ENCODE measurements at regions not wholly inside any gene's neighbourhood (a gene's known extent, or its start where the extent isn't known, plus 50 kb on each side); places are given as distances from the start of the nearest gene placed in this dataset.

DNA sequence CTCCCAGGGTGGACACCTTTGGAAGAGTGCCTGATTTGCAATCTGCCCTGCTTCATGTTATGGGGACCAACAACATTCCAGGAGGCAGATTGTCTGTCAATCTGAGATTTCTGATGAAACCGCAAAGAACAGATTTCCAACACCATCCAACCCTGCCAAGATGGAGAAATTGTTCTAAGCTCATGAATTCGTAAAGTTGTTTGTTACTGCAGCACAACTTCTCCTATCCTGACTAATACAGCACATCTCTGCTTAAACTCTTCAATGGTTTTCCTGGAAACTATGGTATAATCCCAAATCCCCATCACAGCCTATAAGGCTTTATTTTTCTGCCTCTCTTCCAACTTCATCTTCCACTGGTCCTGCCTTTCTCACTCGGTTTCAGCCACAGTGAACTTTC lies 210.3 kb upstream of the TSHZ3 start:
- TF ChIP-seq, protein P1, sequence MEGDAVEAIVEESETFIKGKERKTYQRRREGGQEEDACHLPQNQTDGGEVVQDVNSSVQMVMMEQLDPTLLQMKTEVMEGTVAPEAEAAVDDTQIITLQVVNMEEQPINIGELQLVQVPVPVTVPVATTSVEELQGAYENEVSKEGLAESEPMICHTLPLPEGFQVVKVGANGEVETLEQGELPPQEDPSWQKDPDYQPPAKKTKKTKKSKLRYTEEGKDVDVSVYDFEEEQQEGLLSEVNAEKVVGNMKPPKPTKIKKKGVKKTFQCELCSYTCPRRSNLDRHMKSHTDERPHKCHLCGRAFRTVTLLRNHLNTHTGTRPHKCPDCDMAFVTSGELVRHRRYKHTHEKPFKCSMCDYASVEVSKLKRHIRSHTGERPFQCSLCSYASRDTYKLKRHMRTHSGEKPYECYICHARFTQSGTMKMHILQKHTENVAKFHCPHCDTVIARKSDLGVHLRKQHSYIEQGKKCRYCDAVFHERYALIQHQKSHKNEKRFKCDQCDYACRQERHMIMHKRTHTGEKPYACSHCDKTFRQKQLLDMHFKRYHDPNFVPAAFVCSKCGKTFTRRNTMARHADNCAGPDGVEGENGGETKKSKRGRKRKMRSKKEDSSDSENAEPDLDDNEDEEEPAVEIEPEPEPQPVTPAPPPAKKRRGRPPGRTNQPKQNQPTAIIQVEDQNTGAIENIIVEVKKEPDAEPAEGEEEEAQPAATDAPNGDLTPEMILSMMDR (IDR thresholded peaks at IDR 0.05; ENCODE audit: low read depth, low read length, missing control alignments): no peak
- no peak for DNase-seq (ENCODE audit: low read depth)
- no peak overlapping the region for H3K4me3 ChIP-seq (ENCODE audit: low read depth, low read length)

DNA sequence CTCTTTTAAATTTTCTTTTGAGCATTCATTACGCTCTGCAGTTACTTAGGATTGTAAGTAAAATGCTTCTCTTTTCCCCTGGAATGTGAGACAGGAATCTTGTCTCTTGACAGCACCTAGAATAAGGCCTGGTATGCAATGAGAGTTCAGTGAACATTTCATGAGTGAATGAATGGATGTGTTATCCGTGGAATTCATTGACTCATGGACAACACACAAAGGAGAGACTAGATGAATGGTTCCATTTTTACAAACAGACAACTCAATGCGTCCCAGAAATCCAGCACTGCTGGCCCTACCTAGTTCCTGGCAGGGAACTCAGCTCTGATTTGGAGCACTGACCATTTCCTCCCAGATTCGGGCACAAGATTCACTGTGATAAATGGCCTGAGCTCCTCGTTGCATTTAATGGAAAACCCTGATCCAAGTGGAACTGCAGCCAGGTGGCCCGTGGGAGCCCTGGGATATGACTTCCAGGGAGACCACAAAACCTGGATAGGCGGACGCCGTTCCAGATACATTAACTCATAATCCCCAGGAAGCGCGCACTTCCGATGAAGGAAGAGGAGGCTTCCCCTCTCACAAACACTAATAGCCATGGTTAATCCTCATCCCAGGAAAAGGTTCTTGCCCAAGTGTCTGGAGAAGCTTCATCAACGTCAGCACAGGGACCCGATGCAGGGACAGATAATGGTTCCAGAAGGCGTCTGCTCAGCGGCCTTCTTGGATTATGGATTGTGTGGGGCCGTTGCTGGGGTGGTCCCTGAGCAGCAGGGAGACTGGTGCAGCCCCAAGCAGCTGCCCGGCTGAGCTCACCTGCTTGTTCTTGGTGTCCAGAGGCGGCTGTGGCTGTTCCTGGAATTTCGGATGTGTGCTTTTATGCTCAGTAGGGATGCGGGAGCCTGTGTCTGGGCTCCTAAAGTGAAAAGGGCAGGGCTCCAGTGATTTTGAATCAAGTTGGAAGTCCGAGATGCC lies 211.1 kb upstream of the TSHZ3 start:
- no peak overlapping the region for H3K4me3 ChIP-seq (ENCODE audit: low read depth, low read length)
- TF ChIP-seq, protein P1 (IDR thresholded peaks at IDR 0.05; ENCODE audit: low read depth, low read length, missing control alignments): no peak
- DNase-seq (ENCODE audit: low read depth): no peak

DNA sequence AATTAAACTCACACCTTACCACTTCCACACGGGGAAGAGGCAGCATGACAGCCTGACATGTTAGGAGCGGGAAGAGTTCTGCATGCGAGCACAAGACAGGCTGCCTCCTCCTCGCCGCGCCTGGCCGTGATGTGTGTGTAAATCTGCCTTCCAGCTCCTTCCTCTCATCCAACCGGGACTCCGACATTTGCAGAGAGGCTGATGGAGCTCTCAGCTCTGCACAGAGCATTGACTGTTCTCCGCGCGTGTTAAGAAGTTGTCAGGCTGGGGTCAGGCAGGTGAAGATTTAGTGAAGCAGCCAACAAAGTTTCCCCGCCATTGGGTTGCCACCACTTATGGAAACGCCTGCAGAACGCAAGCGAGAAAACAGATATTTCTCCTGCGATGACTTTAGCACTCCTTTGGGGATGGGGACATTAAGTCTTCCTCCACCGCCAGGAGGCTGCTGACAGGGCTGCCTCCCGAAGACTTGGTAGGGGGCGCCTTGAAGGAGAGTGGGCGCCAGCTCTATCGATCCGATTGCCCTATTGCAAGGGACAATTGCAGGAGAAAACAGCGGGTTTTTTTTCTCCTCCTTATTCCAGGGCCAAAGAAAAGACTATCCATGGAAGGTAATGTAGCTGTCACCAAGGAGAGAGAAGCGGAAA lies 213.9 kb upstream of the TSHZ3 start:
- TF ChIP-seq, protein P1 (IDR thresholded peaks at IDR 0.05; ENCODE audit: low read depth, low read length, missing control alignments): no peak
- no peak for DNase-seq (ENCODE audit: low read depth)
- no peak overlapping the region for H3K4me3 ChIP-seq (ENCODE audit: low read depth, low read length)

DNA sequence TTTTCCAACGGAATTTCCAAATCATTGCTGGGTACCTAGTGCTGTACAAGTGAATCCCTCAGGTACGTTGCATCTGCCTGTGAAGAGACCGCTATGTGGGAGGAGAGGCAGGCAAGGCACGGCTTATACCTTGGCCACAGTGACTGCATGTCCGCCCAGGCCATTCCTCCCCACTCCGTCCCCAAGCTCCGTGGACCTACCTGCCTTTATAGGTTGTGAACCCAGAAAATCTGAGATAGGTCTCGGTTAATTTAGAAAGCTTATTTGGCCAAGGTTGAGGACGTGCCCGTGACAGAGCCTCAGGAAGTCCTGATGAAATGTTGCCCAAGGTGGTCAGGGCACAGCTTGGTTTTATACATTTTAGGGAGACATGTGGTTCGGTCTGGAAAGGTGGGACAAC lies 218.5 kb upstream of the TSHZ3 start:
- H3K4me3 ChIP-seq (ENCODE audit: low read depth, low read length): no peak overlapping the region
- no peak for DNase-seq (ENCODE audit: low read depth)
- TF ChIP-seq, protein P1 (IDR thresholded peaks at IDR 0.05; ENCODE audit: low read depth, low read length, missing control alignments): no peak

DNA sequence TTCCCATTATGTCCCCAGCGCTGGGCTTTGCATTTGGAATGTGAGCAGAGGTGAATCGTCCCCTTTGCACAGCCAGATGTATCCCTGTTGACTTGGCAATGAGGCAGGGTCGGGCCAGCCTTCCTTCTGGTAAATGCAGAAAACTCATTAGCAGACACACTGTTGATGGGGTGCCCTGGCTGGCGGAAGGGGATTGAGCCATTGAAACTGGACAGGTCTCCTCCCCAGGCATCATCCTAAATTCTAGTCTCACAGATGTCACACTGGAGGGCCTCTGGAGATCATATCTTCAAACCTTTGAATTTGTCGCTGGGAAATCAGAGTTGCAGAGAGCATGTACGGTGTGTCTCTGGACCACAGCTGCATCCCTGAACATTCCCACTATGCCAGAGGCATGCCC lies 219.5 kb upstream of the TSHZ3 start:
- no peak for DNase-seq (ENCODE audit: low read depth)
- H3K4me3 ChIP-seq (ENCODE audit: low read depth, low read length): no peak overlapping the region
- TF ChIP-seq, protein P1 (IDR thresholded peaks at IDR 0.05; ENCODE audit: low read depth, low read length, missing control alignments): no peak

DNA sequence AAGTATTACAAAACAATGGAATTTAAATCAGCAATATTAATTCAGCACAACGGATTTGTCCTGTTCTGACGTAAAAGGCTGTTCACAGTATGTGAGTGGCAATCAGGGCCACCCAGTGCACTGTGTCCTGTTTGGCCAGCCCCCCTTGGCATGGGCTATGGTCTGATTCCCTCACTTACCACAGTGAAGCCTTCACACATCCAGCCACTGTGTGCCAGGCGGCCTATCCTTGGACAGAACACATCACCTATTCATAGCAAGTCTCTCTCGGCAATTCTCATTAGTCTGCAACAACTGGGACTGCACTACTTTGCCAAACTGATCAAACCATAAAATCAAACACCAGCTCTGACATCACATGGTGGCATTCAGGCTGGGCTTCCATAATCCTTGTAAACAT lies 221.5 kb upstream of the TSHZ3 start:
- TF ChIP-seq, protein P1 (IDR thresholded peaks at IDR 0.05; ENCODE audit: low read depth, low read length, missing control alignments): no peak
- DNase-seq (ENCODE audit: low read depth): no peak

More for the DNA sequence above, 221.5 kb upstream of the TSHZ3 start:
- no peak overlapping the region for H3K4me3 ChIP-seq (ENCODE audit: low read depth, low read length)

All from GM12864 (cell line).